Epithelial cell of proximal tubule (primary cell): ENCODE measurements at regions not wholly inside any gene's neighbourhood (a gene's known extent, or its start where the extent isn't known, plus 50 kb on each side); places are given as distances from the start of the nearest gene placed in this dataset.

Source experiments
- DNase-seq: peaks from one replicate; pipeline ENCODE4 v3.0.0-alpha.2; 2011; ENCODE audit warnings: low read depth
- H3K4me3 ChIP-seq: 2 replicates; pipeline ENCODE4 v1.5.1; 2011; ENCODE audit warnings: low read depth, mild to moderate bottlenecking, low read length
- CTCF ChIP-seq: conservative IDR thresholded peaks from 2 replicates; pipeline ENCODE4 v1.5.1; 2012; ENCODE audit warnings: low read depth, mild to moderate bottlenecking, low read length

GRCh38 chr6:141364694-141365093 is 768.0 kb upstream of the GJE1 start:
- no peak overlapping the region for H3K4me3 ChIP-seq
- no peak for TF ChIP-seq CTCF
- no peak for DNase-seq

- no peak overlapping the region for H3K4me3 ChIP-seq
- no peak for DNase-seq
- TF ChIP-seq CTCF: no peak
These were observed 768.5 kb upstream of the GJE1 start for GRCh38 chr6:141364232-141364631.

DNA sequence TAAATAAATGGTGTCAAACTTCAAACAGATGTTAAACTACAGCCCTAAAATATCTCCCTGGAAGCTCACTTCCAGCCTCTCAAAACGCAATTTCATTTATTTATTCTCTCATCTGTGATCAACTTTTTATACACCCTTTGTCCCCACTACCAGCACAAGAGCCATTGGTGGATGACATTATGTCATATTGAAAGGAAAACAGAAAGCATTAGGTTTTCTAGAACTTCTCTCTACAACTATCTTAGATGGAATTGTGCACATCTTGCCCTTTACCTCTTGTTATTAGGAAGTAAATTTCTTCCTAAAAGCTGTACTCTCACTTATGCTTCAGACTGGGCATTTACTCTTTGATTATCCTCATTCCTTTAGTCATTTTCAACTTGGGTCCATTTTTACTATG is 771.2 kb upstream of the GJE1 start:
- no peak for TF ChIP-seq CTCF
- H3K4me3 ChIP-seq: no peak overlapping the region
- no peak for DNase-seq

DNA sequence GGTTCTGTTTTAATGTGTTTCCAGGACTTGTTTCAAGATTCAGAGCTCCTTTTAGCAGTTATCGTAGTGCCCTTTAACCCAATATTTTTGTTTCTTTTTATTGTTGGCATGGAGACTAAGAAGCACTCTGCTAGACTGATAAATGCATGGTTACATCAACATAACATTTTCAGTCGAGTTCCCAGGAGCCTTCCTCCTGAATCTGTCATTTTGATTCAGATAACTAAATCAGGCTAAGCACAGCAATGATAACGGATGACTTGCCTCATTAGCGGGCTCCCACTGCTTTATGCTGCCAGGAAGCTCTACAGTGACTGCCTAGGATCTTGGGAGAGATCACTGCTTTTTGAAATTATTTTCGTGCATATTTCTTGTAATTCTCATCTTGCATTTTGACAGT is 772.8 kb upstream of the GJE1 start:
- no peak for DNase-seq
- no peak overlapping the region for H3K4me3 ChIP-seq
- TF ChIP-seq CTCF: no peak

- no peak for TF ChIP-seq CTCF
- no peak for DNase-seq
- no peak overlapping the region for H3K4me3 ChIP-seq
These were observed 778.4 kb upstream of the GJE1 start for GRCh38 chr6:141354191-141354955.

DNA sequence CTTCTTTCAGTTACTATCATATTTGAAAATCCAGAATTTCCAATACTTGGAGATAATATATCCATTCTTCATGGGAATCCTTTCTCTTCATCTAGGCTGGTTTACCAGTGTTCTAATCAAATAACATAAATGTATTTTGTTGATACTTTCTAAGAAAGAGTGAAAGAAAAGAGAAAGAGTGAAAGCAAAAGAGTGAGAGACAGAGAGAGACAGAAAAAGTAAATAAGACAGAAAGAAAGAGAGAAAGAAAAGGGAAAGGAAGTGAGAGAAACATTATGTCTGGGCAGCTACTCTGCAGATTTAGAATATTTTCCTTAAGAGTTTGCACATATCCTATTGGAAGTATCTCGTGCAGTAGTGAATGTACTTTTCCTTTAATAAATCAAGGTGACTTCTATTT is 781.0 kb upstream of the GJE1 start:
- DNase-seq: no peak
- TF ChIP-seq CTCF: no peak
- H3K4me3 ChIP-seq: no peak overlapping the region

DNA sequence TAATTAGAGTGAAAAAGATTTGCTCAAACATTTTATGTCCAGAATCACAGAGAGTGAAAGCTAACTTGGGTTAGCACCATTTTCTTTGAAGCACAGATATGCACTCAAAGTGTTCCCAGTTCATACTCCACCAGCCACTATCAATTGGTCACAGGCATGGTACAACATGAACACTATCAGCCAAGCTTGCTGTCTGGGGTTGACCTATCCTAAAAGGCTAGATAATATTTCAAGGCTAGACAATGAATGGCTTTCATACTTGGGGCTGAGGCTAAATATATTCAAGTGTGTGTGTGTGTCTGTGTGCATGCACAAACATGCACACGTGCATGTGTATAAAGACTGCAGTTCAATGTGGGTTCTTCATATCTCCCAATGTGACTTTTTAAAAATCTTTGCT is 783.0 kb upstream of the GJE1 start:
- H3K4me3 ChIP-seq: no peak overlapping the region
- TF ChIP-seq CTCF: no peak
- DNase-seq: no peak
